Mucosa of descending colon (tissue), 3 donors: ENCODE measurements at regions not wholly inside any gene's neighbourhood (a gene's known extent, or its start where the extent isn't known, plus 50 kb on each side); places are given as distances from the start of the nearest gene placed in this dataset.

Source experiments
- ATAC-seq: fragments of 200-7000 bp; cut with Tn5 transposase; one replicate; pipeline ENCODE4 v1.9.1; 2020; ENCODE audit warnings: mild to moderate bottlenecking, moderate library complexity
- DNase-seq, 3 donors: peaks; one replicate each; pipeline ENCODE4 v3.0.0-alpha.2; 2020
- H3K36me3 ChIP-seq: fragments of 200-600 bp; one replicate; pipeline ENCODE4 v1.8.0; 2021; ENCODE audit warnings: low read depth, mild to moderate bottlenecking
- H3K4me1 ChIP-seq: fragments of 200-600 bp; one replicate; pipeline ENCODE4 v1.8.0; 2021; ENCODE audit warnings: low read depth, mild to moderate bottlenecking
- H3K4me3 ChIP-seq: fragments of 200-600 bp; one replicate; pipeline ENCODE4 v1.8.0; 2021; ENCODE audit warnings: mild to moderate bottlenecking
- H3K9me3 ChIP-seq: fragments of 200-600 bp; one replicate; pipeline ENCODE4 v1.8.0; 2021; ENCODE audit warnings: mild to moderate bottlenecking
- CTCF ChIP-seq: fragments of 200-600 bp; IDR thresholded peaks from one replicate; pipeline ENCODE4 v1.8.0; 2022; ENCODE audit warnings: antibody characterized with exemption, mild to moderate bottlenecking
- intact Hi-C, 2 donors: fragments of 100-400 bp; cut with DNase I in 1 of 2; cut with micrococcal nuclease in 1 of 2; formaldehyde crosslinking; loops; one replicate each; pipeline versions ENCODE4 v1.11.0 to v1.11.1; 2022; cut with DNase I, micrococcal nuclease
- donor health status: DM: no; HTN: no; CAD: no; lungs with moderate emphysema.
- donor health status: DM: no; HTN: no; CAD: no.
- donor health status: DM: no; HTN: yes; CAD: no.

- no peak for ATAC-seq
- Histone ChIP-seq H3K9me3 (no peaks in the 10 kb centered on the region), H3K4me3 (no peak overlapping the region), H3K4me1 (no peaks in the 10 kb centered on the region), H3K36me3 (no peaks in the 10 kb centered on the region)
- intact Hi-C loops: no loop called here
- no peak for DNase-seq
- no peak for TF ChIP-seq CTCF
Measured at GRCh38 chr3:29079358-29079757, 201.5 kb upstream of the RBMS3 start.

GRCh38 chr3:29080967-29081366 lies 199.9 kb upstream of the RBMS3 start:
- TF ChIP-seq CTCF: no peak
- ATAC-seq: no peak
- DNase-seq: no peak
- Histone ChIP-seq H3K36me3 (no peaks in the 10 kb centered on the region), H3K4me3 (no peak overlapping the region), H3K9me3 (no peaks in the 10 kb centered on the region), H3K4me1 (no peaks in the 10 kb centered on the region)
- intact Hi-C loops: no loop called here

- H3K4me1 ChIP-seq: no peaks in the 10 kb centered on the region
- ATAC-seq: no peak
- intact Hi-C loops: no loop called here
Measured at GRCh38 chr3:29083081-29083480, 197.8 kb upstream of the RBMS3 start.

DNA sequence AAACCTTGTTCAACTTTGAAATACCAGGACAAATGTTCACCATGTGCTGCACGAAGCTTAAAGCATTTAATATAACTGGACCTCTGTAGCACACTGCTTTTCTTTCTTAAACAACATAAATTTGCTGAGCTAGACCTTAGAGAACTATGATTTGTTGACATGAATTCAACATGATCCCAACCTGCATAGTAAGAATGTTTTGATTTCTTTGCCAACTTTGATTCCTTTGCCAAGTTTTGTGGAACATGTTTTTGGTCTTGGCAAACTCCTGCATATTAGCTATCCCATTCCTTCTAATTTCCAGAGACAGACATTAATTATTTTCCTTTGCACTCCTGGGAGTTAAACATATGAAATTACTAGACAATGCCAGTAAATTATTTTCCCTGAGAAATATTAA lies 197.2 kb upstream of the RBMS3 start:
- DNase-seq: no peak
- Histone ChIP-seq H3K36me3 (no peaks in the 10 kb centered on the region), H3K9me3 (no peaks in the 10 kb centered on the region), H3K4me1 (no peaks in the 10 kb centered on the region), H3K4me3 (no peak overlapping the region)
- TF ChIP-seq CTCF: no peak
- intact Hi-C loops: no loop called here
- ATAC-seq: no peak

More at GRCh38 chr3:29083081-29083480, 197.8 kb upstream of the RBMS3 start:
- no peak for TF ChIP-seq CTCF
- H3K4me3 ChIP-seq: no peak overlapping the region
- no peaks in the 10 kb centered on the region for H3K36me3 ChIP-seq
- DNase-seq: no peak
- H3K9me3 ChIP-seq: no peaks in the 10 kb centered on the region

DNA sequence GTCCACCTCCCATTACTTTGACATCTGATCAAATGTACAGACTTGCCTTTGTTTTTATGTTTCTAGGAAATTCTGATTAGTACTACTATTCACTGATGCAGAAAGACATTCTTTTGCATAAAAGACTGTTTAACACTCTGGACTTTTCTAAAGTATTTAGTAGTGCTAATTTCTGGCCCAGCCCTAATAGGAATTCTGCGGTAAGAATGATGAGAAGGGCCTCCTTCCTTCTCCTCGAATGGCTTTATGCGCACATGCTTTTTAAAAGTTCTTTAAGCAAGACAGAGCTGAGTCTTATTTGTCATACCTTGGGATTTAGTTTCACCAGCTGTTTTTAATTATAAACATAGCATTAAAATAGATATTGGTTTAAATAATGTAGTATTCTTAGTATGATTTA lies 192.3 kb upstream of the RBMS3 start:
- H3K4me3 ChIP-seq: no peak overlapping the region
- TF ChIP-seq CTCF: no peak
- H3K36me3 ChIP-seq: no peaks in the 10 kb centered on the region
- ATAC-seq: no peak
- H3K4me1 ChIP-seq: no peaks in the 10 kb centered on the region
- DNase-seq: no peak
- intact Hi-C loops: no loop called here
- peaks cover 3% of the 10 kb centered on the region for H3K9me3 ChIP-seq

DNA sequence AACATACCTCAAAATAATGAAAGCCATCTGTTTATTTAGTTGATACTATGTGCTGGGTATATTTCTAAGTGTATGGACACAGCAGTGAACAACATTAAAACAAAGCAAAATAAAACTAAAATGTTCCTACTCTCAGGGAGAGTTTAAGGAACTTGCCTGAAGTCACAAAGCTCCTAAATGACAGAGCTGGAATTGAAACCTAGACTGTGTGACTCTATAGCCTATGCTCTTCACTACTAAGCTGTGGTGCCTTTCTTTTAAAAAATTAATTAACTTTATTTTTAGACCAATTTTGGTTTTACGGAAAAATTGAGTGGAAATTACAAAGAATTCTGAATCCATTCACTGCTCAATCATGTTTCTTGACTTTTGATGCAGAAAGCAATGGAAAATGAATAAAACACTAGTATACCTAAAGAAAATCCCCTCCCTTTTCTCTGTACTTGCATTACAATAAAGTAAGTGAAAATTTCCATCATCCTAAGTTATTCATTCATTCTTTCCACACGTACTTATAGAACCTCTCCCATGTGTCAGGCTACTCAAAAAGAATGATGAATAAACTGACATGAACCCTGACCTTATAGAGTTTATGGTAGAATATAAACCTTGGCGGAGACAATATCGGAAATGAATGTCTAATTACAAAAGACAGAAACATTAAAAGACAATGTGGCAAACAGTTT lies 189.8 kb upstream of the RBMS3 start:
- H3K4me3 ChIP-seq: no peak overlapping the region
- no peak for TF ChIP-seq CTCF
- ATAC-seq (no peak), DNase-seq (no peak)
- no peaks in the 10 kb centered on the region for H3K4me1 ChIP-seq
- intact Hi-C loops: no loop called here
- no peaks in the 10 kb centered on the region for H3K36me3 ChIP-seq
- H3K9me3 ChIP-seq: peaks cover 8% of the 10 kb centered on the region
